ENCODE measurements at regions not wholly inside any gene's neighbourhood (a gene's known extent, or its start where the extent isn't known, plus 50 kb on each side); places are given as distances from the start of the nearest gene placed in this dataset.

- RAD21 ChIA-PET (ENCODE audit: low non-redundant PET in 1 of 2, low total read pairs in 2 of 2, uncharacterized antibody in 2 of 2, unreplicated experiment in 2 of 2), result no interaction called here
These were observed 426.0 kb upstream of the ISX start for GRCh38 chr22:34639911-34640310.

GRCh38 chr22:34645375-34645774 lies 420.6 kb upstream of the ISX start:
- no peak for ATAC-seq
- BruUV-seq (replicated peaks), result no TSS peak
- Histone ChIP-seq H3K79me2 (ENCODE audit: insufficient read depth, low read length) (no peaks in the 10 kb centered on the region), H3K9me2 (ENCODE audit: insufficient read depth) (no peaks in the 10 kb centered on the region), H3K9me3 (ENCODE audit: control insufficient read depth in 1 of 2, insufficient read depth in 1 of 2, low read depth in 1 of 2, low read length in 2 of 2) (peaks cover 0 to 23% of the 10 kb centered on the region in 2 experiments; a peak in 2 of 4 replicates), H4K20me1 (ENCODE audit: insufficient read depth) (no peaks in the 10 kb centered on the region), H3K4me3 (replicated peaks in 1 of 2; ENCODE audit: low read depth in 1 of 2, low read length in 2 of 2) (no peak overlapping the region), H3K36me3 (ENCODE audit: control insufficient read depth in 1 of 2, insufficient read depth in 2 of 2, low read length in 2 of 2) (no peaks in the 10 kb centered on the region), H3K27ac (ENCODE audit: low read depth, low read length) (no peak overlapping the region), H3K9ac (ENCODE audit: low read length) (no peak overlapping the region), H2AFZ (ENCODE audit: low read depth, low read length, poor library complexity, severe bottlenecking) (no peak overlapping the region), H3K4me1 (ENCODE audit: control insufficient read depth in 1 of 2, insufficient read depth in 2 of 2, low read length in 2 of 2) (no peaks in the 10 kb centered on the region), H3K4me2 (ENCODE audit: low read length) (no peak overlapping the region), H3K27me3 (ENCODE audit: insufficient read depth, low read length) (no peaks in the 10 kb centered on the region)
- intact Hi-C loops (cut with micrococcal nuclease), result no loop called here
- CTCF ChIA-PET, result no interaction called here
- no peak for DNase-seq (ENCODE audit: low read depth, low spot score)
- RAD21 ChIA-PET (ENCODE audit: low non-redundant PET in 1 of 2, low total read pairs in 2 of 2, uncharacterized antibody in 2 of 2, unreplicated experiment in 2 of 2), result no interaction called here
- POLR2A ChIA-PET, result no interaction called here
- no peak for TF ChIP-seq SRF (IDR thresholded peaks at IDR 0.05; ENCODE audit: low read depth)
- no peak for TF ChIP-seq CTCF (IDR thresholded peaks at IDR 0.05 in 2 of 3, conservative IDR thresholded peaks at IDR 0.05 in 1 of 3; ENCODE audit: borderline replicate concordance in 1 of 3, insufficient read depth in 1 of 3, low read depth in 2 of 3, low read length in 2 of 3)
- TF ChIP-seq EZH2phosphoT487 (IDR thresholded peaks at IDR 0.05; ENCODE audit: borderline replicate concordance), result no peak
- no peak for TF ChIP-seq POLR2A (IDR thresholded peaks at IDR 0.05; ENCODE audit: borderline replicate concordance, extremely low read depth, insufficient read depth, insufficient read length)
- TF ChIP-seq REST (IDR thresholded peaks at IDR 0.05; ENCODE audit: low read depth), result no peak
- no peak for TF ChIP-seq POLR2AphosphoS5 (IDR thresholded peaks at IDR 0.05; ENCODE audit: low read depth, low read length)
- TF ChIP-seq CBX3 (IDR thresholded peaks at IDR 0.05; ENCODE audit: low read depth), result no peak
- no peak for TF ChIP-seq FOSL1 (IDR thresholded peaks at IDR 0.05; ENCODE audit: low read depth)
- no peak for TF ChIP-seq TCF7L2 (IDR thresholded peaks at IDR 0.05; ENCODE audit: borderline replicate concordance, extremely low read depth, insufficient read depth, insufficient read length)
- TF ChIP-seq YY1 (IDR thresholded peaks at IDR 0.05; ENCODE audit: extremely low read depth, insufficient replicate concordance, low read depth, low read length), result no peak
- no peak for TF ChIP-seq MAX (IDR thresholded peaks at IDR 0.05)

More at GRCh38 chr22:34639911-34640310, 426.0 kb upstream of the ISX start:
- POLR2A ChIA-PET, result no interaction called here
- Histone ChIP-seq H3K27ac (ENCODE audit: low read depth, low read length) (no peak overlapping the region), H3K4me1 (ENCODE audit: control insufficient read depth in 1 of 2, insufficient read depth in 2 of 2, low read length in 2 of 2) (no peaks in the 10 kb centered on the region), H3K4me2 (ENCODE audit: low read length) (no peak overlapping the region), H3K36me3 (ENCODE audit: control insufficient read depth in 1 of 2, insufficient read depth in 2 of 2, low read length in 2 of 2) (no peaks in the 10 kb centered on the region), H4K20me1 (ENCODE audit: insufficient read depth) (no peaks in the 10 kb centered on the region), H3K79me2 (ENCODE audit: insufficient read depth, low read length) (no peaks in the 10 kb centered on the region), H3K4me3 (replicated peaks in 1 of 2; ENCODE audit: low read depth in 1 of 2, low read length in 2 of 2) (no peak overlapping the region), H3K9ac (ENCODE audit: low read length) (no peak overlapping the region), H2AFZ (ENCODE audit: low read depth, low read length, poor library complexity, severe bottlenecking) (no peak overlapping the region), H3K9me3 (ENCODE audit: control insufficient read depth in 1 of 2, insufficient read depth in 1 of 2, low read depth in 1 of 2, low read length in 2 of 2) (peaks cover 0 to 17% of the 10 kb centered on the region in 2 experiments; a peak in 2 of 4 replicates), H3K27me3 (ENCODE audit: insufficient read depth, low read length) (no peaks in the 10 kb centered on the region), H3K9me2 (ENCODE audit: insufficient read depth) (no peaks in the 10 kb centered on the region)
- intact Hi-C loops (cut with micrococcal nuclease), result no loop called here
- no peak for ATAC-seq
- CTCF ChIA-PET, result no interaction called here
- TF ChIP-seq SIN3A (IDR thresholded peaks at IDR 0.05; ENCODE audit: low read depth), result no peak
- TF ChIP-seq TCF7L2 (IDR thresholded peaks at IDR 0.05; ENCODE audit: borderline replicate concordance, extremely low read depth, insufficient read depth, insufficient read length), result no peak
- TF ChIP-seq SP1 (IDR thresholded peaks at IDR 0.05; ENCODE audit: low read depth), result no peak
- TF ChIP-seq POLR2A (IDR thresholded peaks at IDR 0.05; ENCODE audit: borderline replicate concordance, extremely low read depth, insufficient read depth, insufficient read length), result no peak
- TF ChIP-seq POLR2AphosphoS5 (IDR thresholded peaks at IDR 0.05; ENCODE audit: low read depth, low read length), result no peak
- no peak for TF ChIP-seq CBX3 (IDR thresholded peaks at IDR 0.05; ENCODE audit: low read depth)
- no peak for TF ChIP-seq MAX (IDR thresholded peaks at IDR 0.05)
- BruUV-seq (replicated peaks), result no TSS peak
- no peak for DNase-seq (ENCODE audit: low read depth, low spot score)
